ENCODE measurements at regions not wholly inside any gene's neighbourhood (a gene's known extent, or its start where the extent isn't known, plus 50 kb on each side); places are given as distances from the start of the nearest gene placed in this dataset.

DNA sequence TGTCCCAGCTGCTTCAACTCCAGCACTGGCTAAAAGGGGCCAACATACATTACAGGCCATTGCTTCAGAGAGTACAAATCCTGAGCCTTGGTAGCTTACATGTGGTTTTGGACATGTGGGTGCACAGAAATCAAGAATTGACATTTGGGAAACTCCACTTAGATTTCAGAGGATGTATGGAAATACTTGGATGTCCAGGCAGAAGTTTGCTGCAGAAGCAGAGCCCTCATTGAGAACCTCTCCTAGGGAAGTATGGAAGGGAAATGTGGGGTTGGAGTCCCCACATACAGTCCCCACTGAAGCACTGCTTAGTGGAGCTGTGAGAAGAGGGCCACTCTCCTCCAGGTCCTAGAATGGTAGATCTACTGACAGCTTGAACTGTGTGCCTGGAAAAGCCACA, 218.0 kb upstream of the CWC22 start:
- no peak for DNase-seq (ENCODE audit: low read depth, low spot score)

DNA sequence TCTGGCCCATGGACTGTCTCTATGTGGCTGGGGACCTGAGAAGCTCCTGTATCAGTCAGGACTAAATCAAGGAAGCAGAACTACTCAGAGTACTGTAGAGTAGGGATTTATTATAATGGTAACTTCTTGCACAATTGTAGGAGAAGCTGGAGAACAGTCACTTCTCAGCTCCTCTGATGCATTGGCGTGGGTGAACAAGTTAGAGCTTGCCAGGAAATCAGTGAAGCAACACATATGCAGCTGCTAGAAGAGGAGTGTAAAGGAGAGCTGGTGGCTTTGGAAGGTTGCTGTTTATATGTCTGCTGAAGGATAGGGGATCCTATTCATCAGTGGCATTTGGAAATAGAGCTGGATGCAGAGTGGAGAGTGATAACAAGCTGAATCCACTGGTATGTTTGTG, 215.5 kb upstream of the CWC22 start:
- peak; percentile 61 for DNase-seq (ENCODE audit: low read depth, low spot score)

DNA sequence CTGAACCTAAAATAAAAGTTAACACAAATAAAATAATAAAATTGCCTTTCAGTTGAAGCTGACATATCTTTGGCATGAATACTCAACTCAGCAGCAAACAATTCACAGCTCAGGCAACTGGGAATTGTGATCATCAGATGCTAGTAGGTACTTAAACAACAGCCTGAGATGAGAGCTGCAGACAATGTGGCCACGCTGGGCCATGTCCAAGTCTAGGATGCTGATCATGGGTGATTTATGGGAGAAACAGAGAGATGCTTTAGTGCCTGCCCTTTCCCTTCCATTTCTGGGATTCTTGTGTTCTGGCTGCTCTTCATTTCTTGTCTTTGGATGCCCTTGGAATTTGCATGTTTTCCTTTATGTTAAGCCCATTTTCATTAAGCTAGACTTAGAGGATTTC, 212.4 kb upstream of the CWC22 start:
- peak; percentile 10 for DNase-seq (ENCODE audit: low read depth, low spot score)

DNA sequence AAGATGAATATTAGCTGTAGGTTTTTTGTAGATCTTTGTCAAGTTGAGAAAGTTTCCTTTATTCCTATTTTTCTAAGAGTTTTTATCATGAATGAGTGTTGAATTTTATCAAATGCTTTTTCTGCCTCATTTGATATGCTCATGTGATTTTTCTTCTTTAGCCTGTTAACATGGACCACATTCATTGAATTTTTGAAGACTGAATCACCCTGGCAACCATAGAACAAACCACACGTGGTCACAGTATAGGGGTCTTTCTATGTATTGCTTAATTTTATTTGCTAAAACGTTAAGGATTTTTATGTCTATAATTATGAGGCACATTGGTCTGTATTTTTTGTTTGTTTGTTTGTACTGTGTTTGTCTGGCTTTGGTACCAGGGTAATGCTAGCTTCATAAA, 201.7 kb upstream of the CWC22 start:
- peak; percentile 80 for DNase-seq (ENCODE audit: low read depth, low spot score)

DNA sequence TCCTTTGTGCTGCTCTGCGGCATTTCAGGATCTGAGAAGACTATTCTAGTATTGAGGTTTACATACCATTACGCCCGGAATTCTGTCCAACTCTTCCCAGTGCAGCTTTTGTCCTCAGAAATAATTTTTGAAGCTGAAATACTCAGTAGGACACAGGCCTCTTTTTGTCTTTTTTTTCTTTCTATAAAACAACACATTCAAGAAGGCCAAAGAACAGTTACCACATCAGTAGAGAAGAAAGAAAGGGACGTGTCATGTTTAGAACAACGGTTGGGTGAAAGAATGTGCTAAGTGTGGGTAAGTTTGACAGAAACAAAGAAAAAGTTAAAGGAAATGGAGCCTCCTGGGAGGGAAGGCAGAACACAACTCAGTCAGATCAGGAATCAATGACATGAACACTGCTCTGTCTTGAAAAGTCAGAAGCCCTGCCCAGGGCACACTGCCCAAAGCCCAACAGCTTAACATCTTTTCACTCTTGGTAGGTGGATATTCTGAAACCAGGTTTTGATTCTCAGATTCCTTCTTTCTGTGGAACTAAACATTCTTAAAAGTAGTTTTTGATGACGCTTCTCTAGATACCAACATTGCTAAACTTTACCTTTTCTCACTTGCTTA, 198.6 kb upstream of the CWC22 start:
- peak; percentile 63 for DNase-seq (ENCODE audit: low read depth, low spot score)

DNA sequence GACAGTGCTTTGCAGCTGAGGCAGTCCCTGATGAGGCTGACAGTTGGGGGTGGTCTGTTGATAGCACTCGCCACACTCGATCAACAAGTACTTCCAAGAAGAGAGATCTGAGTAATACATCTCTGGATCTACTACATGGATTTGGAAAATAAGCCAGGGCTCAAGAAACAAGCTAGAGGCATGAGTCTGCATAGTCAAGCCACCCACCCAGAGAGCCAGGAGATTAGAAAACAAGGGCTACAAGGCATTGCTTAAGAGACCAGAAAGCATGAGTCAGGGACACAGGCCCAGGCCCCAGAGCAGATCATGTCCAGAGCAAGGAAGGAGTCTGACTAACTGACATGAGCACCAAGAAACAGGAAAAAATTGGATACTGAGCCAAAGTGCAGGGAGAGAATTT, 196.9 kb upstream of the CWC22 start:
- no peak for DNase-seq (ENCODE audit: low read depth, low spot score)

DNA sequence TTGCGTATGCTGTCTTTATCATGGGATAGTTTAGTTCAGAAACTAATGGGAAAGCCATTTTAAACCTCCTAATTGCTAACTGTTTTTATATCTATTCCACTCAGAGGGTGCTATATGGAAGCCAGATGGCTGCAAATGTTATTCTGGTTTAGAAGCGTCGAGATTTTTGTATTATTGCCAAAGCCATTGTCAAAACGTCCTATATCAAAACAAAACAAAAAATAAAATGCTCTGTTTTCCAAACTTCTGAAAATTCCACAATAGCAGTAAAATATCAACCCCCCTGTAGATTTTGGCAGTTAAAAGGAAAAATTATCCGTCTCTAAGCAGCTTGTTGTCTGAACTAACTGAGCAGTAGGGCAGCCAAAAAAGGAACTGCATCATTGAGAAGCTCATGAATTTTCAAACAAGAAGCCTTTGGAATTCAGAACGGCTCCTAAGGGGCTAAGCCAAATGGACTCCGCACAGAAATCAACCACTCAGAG, 195.4 kb upstream of the CWC22 start:
- DNase-seq (ENCODE audit: low read depth, low spot score), result peak; percentile 60

DNA sequence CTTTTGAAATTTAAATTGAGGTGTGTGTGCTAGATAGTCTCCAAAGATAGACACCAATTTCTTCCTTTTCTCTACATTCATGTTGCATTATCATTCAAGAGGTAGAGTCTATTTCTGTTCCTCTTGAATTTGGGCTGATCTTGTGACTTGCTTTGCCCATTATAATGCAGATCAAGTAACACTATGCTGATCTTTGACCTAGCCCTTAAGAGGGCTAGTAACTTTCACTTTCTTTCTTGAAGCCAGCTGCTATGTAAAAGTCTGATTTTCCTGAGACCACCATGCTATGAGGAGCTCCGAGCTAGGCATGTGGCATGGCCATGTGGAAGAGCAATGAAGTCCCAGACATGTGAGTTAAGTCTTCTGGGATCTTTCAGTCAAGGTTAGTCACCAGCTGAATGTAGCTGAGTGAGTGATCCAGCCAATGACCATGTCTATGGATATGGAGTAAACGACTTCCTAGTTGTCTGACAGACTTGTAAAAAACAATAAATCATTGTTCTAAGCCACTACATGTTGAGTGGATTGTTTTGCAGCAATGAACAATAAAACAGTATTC, 189.4 kb upstream of the CWC22 start:
- DNase-seq (ENCODE audit: low read depth, low spot score), result no peak

DNA sequence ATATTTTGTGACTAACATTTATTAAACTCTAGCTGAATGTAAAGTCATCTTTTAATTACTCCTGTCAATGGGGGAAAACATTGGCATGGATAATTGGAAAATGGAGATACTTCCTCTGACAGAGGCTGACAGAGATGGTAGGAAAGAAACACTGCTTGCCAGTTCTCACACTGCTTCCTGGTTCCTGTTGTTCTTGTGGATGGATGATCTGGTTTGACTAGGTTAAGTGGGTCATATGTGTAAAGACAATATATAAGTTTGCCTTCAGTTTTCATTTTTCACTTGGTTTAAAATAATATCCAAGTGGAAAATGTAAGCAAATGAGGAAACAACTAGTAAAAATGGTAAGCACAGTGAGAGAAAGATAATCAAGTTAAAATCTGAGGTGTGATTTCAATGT, 188.8 kb upstream of the CWC22 start:
- DNase-seq (ENCODE audit: low read depth, low spot score), result no peak

DNA sequence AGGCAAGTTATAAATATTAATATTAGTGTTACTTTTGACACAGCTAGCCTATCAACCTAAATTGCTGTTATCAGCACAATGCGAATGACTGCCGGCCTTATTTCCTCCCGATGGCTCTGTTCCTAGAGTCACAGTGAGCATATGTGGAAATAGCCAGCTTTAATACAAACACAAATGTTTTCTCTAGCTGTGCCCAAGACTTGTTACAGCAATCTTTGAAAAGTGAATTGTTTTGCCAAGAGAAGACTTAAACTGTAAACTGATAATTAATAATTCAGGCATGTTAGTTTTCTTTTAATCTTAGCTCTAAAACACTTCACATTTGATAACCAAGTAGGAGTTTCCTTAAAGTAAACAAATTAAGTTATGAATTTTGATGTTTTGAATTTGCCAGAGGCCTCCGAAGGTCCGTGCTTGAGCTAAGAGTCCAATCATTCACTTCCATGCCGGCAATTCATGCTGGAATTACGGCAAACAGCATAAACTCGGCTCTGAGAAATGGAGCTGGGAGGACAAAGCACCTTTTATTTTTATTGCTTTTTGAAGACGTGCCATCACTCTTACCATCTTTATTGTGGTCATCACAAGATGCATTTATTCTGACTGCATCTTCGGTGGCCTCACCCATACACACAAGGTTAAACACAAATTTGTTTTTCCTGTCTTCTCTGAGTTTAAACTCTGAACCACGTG, 184.5 kb upstream of the CWC22 start:
- no peak for DNase-seq (ENCODE audit: low read depth, low spot score)

DNA sequence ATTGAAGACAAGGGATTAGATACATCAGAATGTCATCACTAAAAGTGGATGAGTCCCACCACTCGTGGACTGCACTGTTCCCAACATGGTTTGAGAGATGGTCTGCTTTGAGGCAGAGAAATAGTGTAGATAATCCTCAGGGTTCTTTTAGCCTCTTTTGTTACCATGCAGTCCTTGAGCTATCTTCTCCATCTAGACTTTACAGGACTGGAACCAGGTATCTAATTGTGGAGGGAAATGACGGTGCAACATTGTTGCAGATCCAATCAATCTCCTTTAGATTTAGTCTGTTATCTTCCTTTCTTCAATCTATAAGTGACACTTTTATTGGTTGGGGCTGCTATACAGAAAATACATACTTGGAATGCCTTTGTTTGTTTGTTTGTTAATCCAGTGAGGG, 183.8 kb upstream of the CWC22 start:
- no peak for DNase-seq (ENCODE audit: low read depth, low spot score)

DNA sequence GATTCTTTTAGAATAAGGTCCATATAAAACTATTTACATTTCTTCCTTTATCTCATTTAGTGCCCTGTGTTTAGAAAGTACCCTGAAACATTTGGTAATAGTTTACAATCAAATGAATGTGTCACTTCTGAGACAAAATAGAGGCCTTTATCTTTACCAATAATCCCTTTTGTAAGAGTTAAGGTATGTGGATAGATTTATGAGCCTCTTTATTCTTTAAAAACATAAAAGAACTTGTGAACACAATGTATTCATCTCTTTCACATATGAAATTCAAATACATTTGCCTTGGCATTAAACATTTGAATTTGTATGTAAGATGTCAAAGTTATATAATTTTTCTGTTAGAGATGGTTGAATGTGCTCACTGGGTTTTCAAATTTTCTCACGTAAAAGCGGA, 180.5 kb upstream of the CWC22 start:
- no peak for DNase-seq (ENCODE audit: low read depth, low spot score)

DNA sequence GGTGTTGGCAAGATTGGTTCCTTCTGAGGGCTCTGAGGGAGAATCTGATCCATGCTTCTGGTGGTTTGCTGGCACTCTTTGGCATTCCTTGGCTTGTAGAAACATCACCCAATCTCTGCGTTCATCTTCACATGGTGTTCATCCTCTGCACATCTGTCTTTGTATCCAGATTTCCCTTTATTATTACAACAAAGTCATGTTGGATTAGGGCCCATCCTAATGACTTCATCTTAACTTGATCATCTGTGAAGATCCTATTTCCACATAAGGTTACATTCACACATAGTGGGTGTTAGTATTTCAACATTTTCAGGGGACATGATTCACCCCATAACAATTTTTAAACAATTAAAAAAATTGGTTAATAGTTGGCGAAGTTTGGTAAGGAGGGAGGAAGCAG, 177.4 kb upstream of the CWC22 start:
- no peak for DNase-seq (ENCODE audit: low read depth, low spot score)

DNA sequence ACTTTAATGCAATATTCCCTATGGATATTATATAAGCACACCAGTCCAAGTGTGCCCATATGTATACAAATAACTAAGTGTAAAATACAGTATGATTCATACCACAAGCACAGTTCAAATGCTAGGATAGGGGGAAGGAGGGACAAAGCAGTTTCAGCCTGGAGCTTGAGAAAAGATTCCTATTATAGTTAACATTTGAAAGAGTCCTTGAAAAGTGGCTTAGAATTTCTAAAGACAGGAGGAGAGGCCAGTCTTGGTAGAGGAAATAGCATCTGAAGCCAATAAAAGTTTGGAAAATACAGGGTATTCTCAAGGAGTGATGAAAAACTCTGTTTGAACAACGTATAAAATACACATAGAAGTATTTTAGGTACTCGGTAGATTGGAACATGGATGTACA, 173.4 kb upstream of the CWC22 start:
- no peak for DNase-seq (ENCODE audit: low read depth, low spot score)

DNA sequence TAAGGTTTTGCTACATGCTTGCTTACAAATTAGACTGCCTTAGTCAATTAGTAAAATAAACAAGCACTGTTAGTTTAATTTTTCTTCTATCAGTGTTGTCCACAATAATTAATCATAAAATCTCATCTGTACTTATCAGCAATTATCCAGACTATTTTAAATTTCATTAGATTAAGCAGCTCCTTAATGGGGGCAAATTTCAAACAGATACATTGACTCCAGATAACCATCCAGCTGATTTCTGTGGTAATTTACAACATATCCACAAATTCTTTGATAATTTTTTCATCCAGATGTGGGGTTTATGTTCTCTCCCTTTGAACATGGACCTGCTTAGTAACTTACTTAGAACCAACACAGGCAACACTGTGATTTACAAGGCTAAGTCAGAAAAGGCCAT, 170.4 kb upstream of the CWC22 start:
- DNase-seq (ENCODE audit: low read depth, low spot score), result no peak

DNA sequence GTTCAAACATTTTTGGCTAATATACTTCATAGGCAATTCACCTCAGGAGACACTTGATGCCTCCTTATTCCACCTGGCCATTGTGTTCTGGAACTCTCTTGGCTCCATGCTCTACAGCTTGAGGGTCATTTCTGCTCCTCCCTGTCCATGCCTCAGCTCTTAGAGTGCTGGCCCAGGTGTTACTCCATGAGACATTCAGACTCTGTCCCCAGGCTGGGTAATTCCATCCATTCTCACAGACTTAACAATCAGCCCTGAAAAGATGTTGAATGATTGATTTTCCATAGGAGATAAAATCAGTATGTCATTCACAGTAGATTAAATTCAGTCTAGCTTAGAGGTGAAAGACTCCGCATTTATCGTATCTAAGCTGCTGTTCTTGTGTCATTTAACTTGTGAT, 168.6 kb upstream of the CWC22 start:
- DNase-seq (ENCODE audit: low read depth, low spot score), result no peak

DNA sequence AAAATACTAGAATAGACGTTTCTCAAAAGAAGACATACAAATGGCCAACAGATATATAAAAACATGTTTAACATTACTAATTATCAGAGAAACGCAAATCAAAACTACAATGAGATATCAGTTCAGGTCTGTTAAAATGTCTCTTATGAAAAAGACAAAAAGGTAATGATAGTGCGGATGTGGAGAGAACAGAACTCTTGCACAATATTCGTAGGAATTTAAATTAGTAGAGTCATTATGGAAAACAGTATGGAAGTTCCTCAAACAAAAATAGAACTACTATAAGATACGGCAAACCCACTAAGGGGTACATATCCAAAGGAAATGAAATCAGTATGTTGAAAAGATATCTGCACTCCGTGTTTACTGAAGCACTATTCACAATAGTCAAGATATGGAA, 167.5 kb upstream of the CWC22 start:
- no peak for DNase-seq (ENCODE audit: low read depth, low spot score)

DNA sequence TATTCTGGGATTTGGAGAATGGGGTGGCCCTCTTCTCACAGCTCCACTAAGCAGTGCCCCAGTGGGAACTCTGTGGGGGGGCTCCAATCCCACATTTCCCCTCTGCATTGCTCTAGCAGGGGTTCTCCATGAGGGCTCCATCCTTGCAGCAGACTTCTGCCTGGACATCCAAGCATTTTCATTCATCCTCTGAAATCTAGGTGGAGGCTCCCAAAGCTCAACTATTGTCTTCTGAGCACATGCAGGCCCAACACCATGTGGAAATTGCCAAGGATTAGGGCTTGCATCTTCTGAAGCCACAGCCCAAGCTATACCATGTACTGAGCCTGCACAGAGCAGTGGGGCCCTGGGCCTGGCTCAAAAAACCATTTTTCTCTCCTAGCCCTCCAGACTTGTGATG, 162.4 kb upstream of the CWC22 start:
- no peak for DNase-seq (ENCODE audit: low read depth, low spot score)

DNA sequence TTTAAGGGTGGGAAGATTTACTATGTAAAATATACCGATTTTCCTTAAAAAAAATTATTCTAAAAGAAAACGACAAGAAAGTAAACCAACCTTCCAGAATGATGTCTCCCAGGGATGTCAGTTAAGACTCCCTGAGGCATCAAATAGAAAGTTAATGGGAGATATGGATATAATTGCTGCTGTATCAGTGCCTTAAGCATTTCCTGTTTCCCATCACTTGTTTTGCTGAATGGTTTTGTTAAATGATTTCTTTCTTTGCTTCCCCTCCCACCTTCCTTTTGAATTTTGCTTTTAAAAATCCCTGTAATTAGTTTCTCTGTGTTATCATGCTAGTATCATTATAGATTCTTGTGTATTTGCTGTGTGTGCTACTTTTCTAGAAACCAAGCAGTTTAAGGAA, 154.3 kb upstream of the CWC22 start:
- no peak for DNase-seq (ENCODE audit: low read depth, low spot score)

DNA sequence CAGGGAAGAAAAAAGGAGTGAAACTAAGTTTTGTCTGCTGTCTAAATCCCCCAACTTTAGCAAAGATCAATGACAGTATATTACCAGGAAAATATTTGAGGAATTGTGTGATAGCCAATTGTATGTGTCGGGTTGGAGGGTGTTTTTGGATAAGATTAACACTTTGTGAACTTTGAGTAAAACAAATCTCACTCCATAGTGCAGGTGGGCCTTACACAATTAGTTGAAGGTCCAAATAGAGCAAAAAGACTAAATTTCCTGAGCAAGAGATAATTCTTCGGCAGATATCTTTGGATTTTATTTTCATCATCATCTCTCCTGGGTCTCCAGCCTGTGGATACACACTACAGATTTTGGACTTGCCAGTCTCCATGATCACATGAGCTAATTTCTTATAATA, 152.8 kb upstream of the CWC22 start:
- DNase-seq (ENCODE audit: low read depth, low spot score), result no peak

DNA sequence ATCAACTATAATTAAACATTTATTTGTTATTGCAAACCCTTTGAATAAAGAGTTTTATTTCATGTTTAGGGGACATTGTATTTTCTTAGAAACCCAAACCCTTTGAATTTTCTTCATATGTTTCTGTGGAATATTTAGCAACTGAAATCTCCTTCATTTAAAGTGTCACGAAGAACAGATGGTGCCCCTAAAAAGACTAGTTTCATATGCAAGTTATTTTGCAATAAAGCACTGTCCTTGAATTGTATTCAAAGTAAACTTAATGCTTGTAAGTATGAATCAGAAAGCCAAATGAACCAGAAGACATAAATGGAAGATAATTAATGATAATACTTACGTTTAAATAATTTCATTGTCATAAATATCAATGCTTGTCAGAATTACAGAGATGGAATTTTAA, 151.9 kb upstream of the CWC22 start:
- DNase-seq (ENCODE audit: low read depth, low spot score), result no peak

DNA sequence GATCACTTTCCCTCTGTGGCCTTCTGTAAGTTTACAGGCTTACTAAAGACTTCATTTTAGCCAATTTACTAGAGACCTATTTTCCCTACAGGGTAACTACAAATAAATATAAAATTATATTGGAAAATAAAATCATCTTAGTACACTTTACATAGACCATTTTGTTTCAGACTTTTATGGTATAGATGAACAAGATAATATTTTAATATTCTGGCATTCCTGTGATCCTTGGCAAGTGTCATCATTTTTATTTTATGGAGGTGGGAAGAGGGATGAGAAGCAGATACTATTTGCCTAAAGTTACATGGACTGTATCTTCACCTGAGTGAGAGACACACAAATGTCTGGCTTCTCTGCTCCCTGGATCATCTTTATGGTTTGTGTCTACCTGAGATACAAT, 149.6 kb upstream of the CWC22 start:
- DNase-seq (ENCODE audit: low read depth, low spot score), result no peak

DNA sequence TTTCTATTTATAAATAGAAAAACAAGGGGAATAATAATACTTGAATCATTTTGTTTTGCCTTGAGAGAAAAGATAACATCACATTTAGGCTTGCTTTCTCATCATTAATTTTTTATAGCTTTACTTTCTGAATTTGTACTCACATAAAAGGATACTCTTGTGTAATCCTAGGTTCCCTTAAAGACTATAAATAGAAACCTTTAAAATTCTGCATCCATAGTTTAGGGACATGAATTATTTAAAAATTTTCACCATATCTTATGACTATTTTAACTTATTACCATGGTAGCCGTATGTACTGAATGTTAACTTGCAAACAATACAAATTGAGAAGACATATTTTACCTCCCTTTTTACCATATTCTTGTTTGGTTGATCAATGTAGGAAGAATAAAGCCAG, 143.5 kb upstream of the CWC22 start:
- no peak for DNase-seq (ENCODE audit: low read depth, low spot score)

Measured in astrocyte of the hippocampus (primary cell).